Activated T-helper 17 cell treated with anti-CD3 and anti-CD28 coated beads, Interleukin-2, amount 50 U/mL, for 72 hours (primary cell): ENCODE measurements at regions not wholly inside any gene's neighbourhood (a gene's known extent, or its start where the extent isn't known, plus 50 kb on each side); places are given as distances from the start of the nearest gene placed in this dataset.

ENCODE experiments used
- ATAC-seq: fragments of 150-1000 bp; cut with Tn5 transposase; replicated peaks from 2 replicates; pipeline ENCODE4 v1.10.0; 2021; ENCODE audit warnings: mild to moderate bottlenecking, moderate library complexity
- H3K27ac Mint-ChIP-seq: one replicate; pipeline ENCODE4 v1.8.0; 2022; ENCODE audit warnings: mixed read lengths
- H3K27me3 Mint-ChIP-seq: one replicate; pipeline ENCODE4 v1.8.0; 2022; ENCODE audit warnings: mixed read lengths
- H3K36me3 Mint-ChIP-seq: one replicate; pipeline ENCODE4 v1.8.0; 2022; ENCODE audit warnings: low read depth, mild to moderate bottlenecking, mixed read lengths
- H3K4me1 Mint-ChIP-seq: one replicate; pipeline ENCODE4 v1.8.0; 2022; ENCODE audit warnings: mixed read lengths
- H3K4me3 Mint-ChIP-seq: one replicate; pipeline ENCODE4 v1.8.0; 2022; ENCODE audit warnings: mild to moderate bottlenecking, mixed read lengths
- H3K9me3 Mint-ChIP-seq: one replicate; pipeline ENCODE4 v1.8.0; 2022; ENCODE audit warnings: mixed read lengths

DNA sequence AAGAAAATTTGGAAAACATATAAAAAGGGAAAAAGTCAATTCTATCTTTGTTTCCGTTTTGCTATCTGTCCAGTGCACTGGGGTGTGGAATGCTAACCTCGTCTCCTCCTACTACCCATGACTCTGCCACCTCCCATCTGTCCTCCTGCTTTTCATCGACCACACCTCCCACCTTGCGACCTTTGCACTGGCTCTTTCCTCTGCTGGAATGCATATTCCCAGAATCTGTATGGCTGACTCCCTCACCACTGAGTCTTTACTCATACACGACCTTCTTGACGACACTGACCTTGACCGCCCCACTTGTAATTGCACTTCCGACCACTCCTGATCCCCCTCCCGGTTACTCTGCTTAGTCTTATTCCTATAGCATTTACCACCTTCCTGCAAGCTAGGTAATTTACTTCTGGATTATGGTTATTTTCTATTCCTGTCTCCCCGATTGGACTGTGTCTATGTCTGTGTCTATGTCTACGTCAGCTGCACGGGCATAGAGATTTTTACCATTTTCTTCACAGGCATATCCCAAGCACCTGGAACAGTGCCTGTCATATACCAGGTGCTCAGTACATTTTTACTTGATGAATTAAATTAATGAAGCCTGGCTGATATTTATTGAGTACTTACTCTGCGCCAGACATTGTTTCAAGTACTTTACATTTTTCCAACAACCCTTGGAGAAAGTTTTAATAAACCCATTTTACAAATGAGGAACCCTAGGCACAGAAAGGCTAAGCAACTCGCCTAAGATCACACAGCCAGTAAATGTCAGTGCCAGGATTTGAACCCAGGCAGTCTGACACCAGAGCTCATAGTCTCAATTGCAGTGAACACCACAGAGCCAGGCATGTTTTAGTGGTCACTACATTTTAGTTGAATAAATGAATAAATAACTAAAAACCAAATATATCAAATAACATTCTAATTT lies 54.0 kb upstream of the SLC22A11 start:
- Mint-ChIP-seq H3K36me3 (no peaks in the 10 kb centered on the region), H3K9me3 (peaks cover 4% of the 10 kb centered on the region), H3K4me1 (no peaks in the 10 kb centered on the region), H3K27ac (no peak overlapping the region), H3K27me3 (peaks cover 25% of the 10 kb centered on the region), H3K4me3 (no peak overlapping the region)
- ATAC-seq = no peak

DNA sequence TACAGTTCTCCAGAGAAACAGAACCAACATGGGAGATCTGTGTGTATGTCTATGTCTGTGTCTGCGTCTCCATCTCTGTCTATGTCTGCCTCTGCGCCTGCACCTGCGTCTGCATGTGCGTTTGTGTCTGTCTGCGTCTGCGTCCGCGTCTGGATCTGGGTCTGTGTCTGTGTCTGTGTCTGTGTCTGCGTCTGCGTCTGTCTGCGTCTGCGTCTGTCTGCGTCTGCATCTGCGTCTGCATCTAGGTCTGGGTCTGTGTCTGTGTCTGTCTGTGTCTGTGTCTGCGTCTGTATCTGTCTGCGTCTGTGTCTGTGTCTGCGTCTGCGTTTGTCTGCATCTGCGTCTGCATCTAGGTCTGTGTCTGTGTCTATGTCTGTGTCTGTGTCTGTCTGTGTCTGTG lies 53.1 kb upstream of the SLC22A11 start:
- no peaks in the 10 kb centered on the region for H3K4me1 Mint-ChIP-seq
- peaks cover 25% of the 10 kb centered on the region for H3K27me3 Mint-ChIP-seq
- H3K27ac Mint-ChIP-seq = no peak overlapping the region
- no peaks in the 10 kb centered on the region for H3K36me3 Mint-ChIP-seq
- ATAC-seq = no peak
- H3K4me3 Mint-ChIP-seq = no peak overlapping the region
- H3K9me3 Mint-ChIP-seq = peaks cover 4% of the 10 kb centered on the region

DNA sequence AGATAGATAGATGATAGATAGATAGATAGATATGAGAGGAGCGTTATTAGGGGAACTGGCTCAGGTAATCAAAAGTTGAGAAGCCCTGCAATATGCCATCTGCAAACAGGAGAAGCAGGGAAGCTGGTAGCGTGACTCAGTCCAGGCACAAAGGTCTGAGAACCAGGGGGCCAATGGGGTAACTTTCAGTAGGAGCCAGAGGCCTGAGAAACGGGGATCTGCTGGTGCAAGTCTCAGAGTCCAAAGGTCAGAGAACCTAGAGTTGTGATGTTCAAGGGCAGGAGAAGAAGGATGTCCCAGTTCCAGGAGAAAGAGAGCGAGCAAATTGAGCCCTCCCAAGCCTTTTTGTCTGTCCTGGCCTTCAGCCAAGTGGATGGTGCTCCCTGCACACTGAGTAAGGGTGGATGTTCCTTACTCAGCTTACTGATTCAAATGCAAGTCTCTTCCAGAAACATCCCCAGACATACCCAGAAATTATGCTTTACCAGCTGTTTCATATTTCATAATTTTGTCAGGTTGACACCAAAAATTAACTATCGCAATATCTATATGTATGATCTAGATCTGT lies 52.5 kb upstream of the SLC22A11 start:
- no peak for ATAC-seq
- H3K9me3 Mint-ChIP-seq = peaks cover 4% of the 10 kb centered on the region
- peaks cover 25% of the 10 kb centered on the region for H3K27me3 Mint-ChIP-seq
- H3K36me3 Mint-ChIP-seq = no peaks in the 10 kb centered on the region
- no peak overlapping the region for H3K4me3 Mint-ChIP-seq
- no peak overlapping the region for H3K27ac Mint-ChIP-seq
- H3K4me1 Mint-ChIP-seq = no peaks in the 10 kb centered on the region

DNA sequence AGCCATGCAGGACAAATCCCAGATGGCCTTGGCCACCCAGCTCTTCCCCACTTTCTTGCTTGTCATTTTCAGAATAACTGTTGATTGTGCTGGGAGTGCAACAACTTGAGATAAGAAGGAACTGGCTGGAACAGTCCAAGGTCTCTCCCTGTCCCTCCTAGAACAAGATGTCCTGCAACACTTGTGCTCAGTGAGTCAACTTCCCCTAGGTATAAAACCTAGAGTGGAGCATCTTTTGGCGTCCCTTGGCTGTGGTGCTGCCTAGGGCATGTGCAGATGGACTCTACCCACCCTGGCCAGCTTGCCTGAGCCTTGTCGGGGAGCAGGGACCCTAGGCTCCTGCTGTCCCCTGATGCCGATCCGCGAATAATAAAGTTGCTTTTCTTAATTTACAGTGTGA lies 50.7 kb upstream of the SLC22A11 start:
- H3K27ac Mint-ChIP-seq = no peak overlapping the region
- H3K36me3 Mint-ChIP-seq = no peaks in the 10 kb centered on the region
- H3K4me1 Mint-ChIP-seq = no peaks in the 10 kb centered on the region
- peaks cover 4% of the 10 kb centered on the region for H3K9me3 Mint-ChIP-seq
- no peak for ATAC-seq
- H3K27me3 Mint-ChIP-seq = peaks cover 20% of the 10 kb centered on the region
- H3K4me3 Mint-ChIP-seq = no peak overlapping the region
